ENCODE measurements at regions not wholly inside any gene's neighbourhood (a gene's known extent, or its start where the extent isn't known, plus 50 kb on each side); places are given as distances from the start of the nearest gene placed in this dataset.

GRCh38 chr5:42898760-42899159, 87.1 kb upstream of the SELENOP start:
- TF ChIP-seq, protein P1, sequence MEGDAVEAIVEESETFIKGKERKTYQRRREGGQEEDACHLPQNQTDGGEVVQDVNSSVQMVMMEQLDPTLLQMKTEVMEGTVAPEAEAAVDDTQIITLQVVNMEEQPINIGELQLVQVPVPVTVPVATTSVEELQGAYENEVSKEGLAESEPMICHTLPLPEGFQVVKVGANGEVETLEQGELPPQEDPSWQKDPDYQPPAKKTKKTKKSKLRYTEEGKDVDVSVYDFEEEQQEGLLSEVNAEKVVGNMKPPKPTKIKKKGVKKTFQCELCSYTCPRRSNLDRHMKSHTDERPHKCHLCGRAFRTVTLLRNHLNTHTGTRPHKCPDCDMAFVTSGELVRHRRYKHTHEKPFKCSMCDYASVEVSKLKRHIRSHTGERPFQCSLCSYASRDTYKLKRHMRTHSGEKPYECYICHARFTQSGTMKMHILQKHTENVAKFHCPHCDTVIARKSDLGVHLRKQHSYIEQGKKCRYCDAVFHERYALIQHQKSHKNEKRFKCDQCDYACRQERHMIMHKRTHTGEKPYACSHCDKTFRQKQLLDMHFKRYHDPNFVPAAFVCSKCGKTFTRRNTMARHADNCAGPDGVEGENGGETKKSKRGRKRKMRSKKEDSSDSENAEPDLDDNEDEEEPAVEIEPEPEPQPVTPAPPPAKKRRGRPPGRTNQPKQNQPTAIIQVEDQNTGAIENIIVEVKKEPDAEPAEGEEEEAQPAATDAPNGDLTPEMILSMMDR (conservative IDR thresholded peaks at IDR 0.05; ENCODE audit: low read depth, low read length), result no peak
- no peak for TF ChIP-seq EZH2 (IDR thresholded peaks at IDR 0.05; ENCODE audit: low read length, unreplicated experiment)

Measured in PC-3 (cell line).